ENCODE measurements at regions not wholly inside any gene's neighbourhood (a gene's known extent, or its start where the extent isn't known, plus 50 kb on each side); places are given as distances from the start of the nearest gene placed in this dataset.

DNA sequence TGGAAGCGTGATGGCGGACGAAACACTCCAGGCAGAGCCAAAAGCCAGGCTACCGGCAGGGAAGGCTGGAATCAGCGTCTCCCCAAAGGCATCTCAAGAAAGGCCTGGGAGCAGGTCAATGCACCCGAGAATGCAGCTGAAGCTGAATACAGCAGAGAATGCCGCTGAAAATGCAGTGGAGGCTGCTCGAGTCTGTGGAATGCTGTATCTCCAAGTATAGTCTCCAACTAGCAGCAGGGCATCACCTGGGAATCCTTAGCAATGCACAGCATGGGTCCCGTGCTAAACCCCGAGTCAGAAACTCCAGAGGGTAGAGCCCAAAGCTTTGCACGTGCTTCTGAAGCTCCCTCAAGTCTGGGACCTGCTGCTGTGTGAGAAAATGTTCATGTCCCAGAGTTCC, 191.1 kb upstream of the ALKAL2 start:
- H3K27ac Mint-ChIP-seq: no peak overlapping the region
- H3K27me3 Mint-ChIP-seq: peaks cover 26% of the 10 kb centered on the region
- peaks cover 0 to 1% of the 10 kb centered on the region in 2 donors for H3K9me3 Mint-ChIP-seq
- DNase-seq (no peak), ATAC-seq (no peak)
- H3K4me1 Mint-ChIP-seq: no peaks in the 10 kb centered on the region
- no peak overlapping the region for H3K4me3 Mint-ChIP-seq

DNA sequence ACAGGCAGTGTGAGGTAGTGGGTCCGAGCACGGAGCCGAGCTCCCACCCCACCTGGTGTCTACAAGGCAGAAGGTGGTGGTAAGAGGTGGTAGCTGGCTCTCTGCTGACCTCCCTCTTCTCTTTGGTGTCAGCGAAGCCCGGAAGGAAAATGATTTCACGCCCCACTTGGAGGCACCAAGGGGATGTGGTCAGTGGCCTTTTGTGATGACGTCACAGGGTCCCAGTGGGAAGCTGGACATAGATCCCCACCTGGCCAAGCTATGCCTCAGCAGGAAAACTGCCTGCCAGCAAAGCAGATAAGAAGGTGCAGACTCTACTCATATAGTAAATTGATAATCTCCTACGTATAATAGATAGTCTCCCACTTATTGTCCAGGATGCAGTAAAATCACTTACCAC, 183.7 kb upstream of the ALKAL2 start:
- peaks cover 8 to 9% of the 10 kb centered on the region in 2 donors for H3K9me3 Mint-ChIP-seq
- H3K4me3 Mint-ChIP-seq: no peak overlapping the region
- H3K27ac Mint-ChIP-seq: no peak overlapping the region
- H3K4me1 Mint-ChIP-seq: peaks cover 9% of the 10 kb centered on the region
- DNase-seq (no peak), ATAC-seq (no peak)
- peaks cover 42% of the 10 kb centered on the region for H3K27me3 Mint-ChIP-seq

- H3K27me3 Mint-ChIP-seq: peaks cover 51% of the 10 kb centered on the region
Measured at GRCh38 chr2:469514-469913, 181.6 kb upstream of the ALKAL2 start.

DNA sequence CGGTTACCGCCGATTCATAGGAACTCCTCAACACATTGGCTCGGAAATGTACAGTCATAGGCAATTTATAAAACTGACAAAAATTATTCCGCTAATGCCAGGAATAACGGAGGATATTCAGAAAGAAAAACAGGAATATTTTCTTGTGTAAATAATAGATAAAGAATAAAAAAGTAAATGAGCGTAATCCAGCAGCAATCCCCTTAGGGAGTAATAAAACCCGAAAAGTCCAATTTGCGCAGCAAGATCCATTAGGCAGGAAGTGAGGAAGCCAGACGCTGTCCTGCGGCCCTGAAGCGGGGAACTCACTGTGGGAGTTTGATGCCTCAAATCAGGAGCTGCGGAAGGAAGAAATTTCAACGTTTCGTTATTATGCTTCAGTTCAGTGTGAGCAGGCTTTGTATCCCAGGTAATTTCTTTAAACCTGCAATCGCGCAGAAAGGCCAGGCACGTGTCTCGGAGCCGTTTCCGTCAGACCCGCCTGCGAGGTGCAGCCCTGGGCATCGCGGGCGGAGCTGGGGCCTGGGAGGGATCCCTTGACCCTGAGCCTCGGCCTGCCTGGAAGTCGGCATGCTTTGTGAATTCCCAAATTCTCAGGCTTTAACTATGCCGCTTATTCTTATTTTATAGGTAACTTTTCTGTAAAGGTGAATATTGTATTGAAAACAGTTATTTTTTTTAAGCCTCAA, 180.9 kb upstream of the ALKAL2 start:
- no peak for DNase-seq
- Mint-ChIP-seq H3K27ac (no peak overlapping the region), H3K4me1 (peaks cover 9% of the 10 kb centered on the region), H3K4me3 (no peak overlapping the region), H3K9me3 (peaks cover 4 to 8% of the 10 kb centered on the region in 2 donors), H3K27me3 (peaks cover 57% of the 10 kb centered on the region)
- ATAC-seq: no peak

More at GRCh38 chr2:469514-469913, 181.6 kb upstream of the ALKAL2 start:
- DNase-seq: no peak
- no peak overlapping the region for H3K4me3 Mint-ChIP-seq
- peaks cover 9% of the 10 kb centered on the region for H3K4me1 Mint-ChIP-seq
- no peak for ATAC-seq
- H3K27ac Mint-ChIP-seq: no peak overlapping the region
- peaks cover 8 to 9% of the 10 kb centered on the region in 2 donors for H3K9me3 Mint-ChIP-seq

- H3K27ac Mint-ChIP-seq: no peak overlapping the region
- H3K27me3 Mint-ChIP-seq: peaks cover 57% of the 10 kb centered on the region
- H3K4me3 Mint-ChIP-seq: peak overlapping the region; percentile 51 to 76
- peaks cover 0 to 4% of the 10 kb centered on the region in 2 donors for H3K9me3 Mint-ChIP-seq
- no peak for DNase-seq
- ATAC-seq: no peak
- peaks cover 9% of the 10 kb centered on the region for H3K4me1 Mint-ChIP-seq
Measured at GRCh38 chr2:467892-468647, 180.2 kb upstream of the ALKAL2 start.

DNA sequence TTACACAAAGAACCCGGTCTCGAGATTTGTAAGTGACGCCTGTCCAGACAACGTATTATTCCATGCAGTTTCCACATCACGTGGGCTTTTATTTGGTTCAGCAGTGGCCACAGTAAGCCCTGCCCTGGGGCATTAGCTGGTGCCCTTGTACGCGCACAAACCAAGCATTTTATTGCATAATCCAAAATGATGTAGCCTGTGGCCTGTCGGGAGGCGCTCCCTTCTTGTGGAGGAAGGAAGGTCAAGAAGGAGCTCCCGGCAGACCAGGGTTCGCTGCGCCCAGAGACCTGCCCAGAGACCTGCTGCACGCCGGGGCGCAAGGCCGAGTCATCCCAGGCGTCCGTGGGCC, 179.6 kb upstream of the ALKAL2 start:
- H3K27me3 Mint-ChIP-seq: peaks cover 60% of the 10 kb centered on the region
- H3K4me3 Mint-ChIP-seq: peak overlapping the region; percentile 51 to 76
- H3K4me1 Mint-ChIP-seq: peaks cover 9% of the 10 kb centered on the region
- no peak overlapping the region for H3K27ac Mint-ChIP-seq
- no peaks in the 10 kb centered on the region for H3K9me3 Mint-ChIP-seq
- no peak for ATAC-seq
- DNase-seq: no peak

- Mint-ChIP-seq H3K4me1 (peaks cover 9% of the 10 kb centered on the region), H3K9me3 (no peaks in the 10 kb centered on the region), H3K27ac (no peak overlapping the region), H3K27me3 (peaks cover 64% of the 10 kb centered on the region), H3K4me3 (peak overlapping the region in 1 of 2 donors; percentile 76)
- ATAC-seq: no peak
- DNase-seq: no peak
Measured at GRCh38 chr2:467101-467500, 179.2 kb upstream of the ALKAL2 start.

DNA sequence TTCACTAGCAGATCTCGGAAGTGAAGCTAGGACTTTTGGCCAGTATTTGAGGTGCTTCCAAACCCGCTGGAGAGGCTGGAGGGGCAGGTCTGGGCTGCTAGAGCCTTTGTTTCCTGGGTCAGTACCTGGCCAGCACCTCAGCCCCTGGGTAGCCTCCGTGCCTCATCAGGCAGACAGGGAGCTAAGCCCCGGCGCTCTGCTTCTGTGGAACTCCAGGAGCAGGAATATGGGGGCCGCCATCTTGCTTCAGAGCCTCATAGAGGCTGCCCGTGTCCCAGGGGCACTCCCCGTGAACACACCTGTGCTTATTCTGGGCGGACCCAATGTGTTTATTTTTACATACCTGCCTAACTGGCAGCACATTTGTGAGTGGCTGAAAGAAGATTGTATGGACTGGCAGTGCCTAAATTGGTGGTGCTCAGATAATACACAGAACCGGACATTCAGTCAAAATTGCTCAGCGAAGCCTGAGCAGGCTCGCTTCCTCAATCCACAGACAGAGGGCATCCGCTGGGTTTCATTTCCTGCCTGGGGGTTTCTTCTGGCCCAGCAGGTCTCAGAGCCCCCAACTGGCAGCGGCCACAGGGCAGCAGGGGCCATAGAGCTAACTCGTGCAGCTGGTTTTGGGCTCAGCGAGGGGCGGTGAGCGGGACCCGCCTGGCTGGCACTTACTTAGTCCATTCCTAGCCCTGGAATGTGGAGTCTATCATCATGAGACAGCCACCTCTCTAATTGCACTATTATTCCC, 176.8 kb upstream of the ALKAL2 start:
- no peak for DNase-seq
- Mint-ChIP-seq H3K4me3 (no peak overlapping the region), H3K27me3 (peaks cover 82% of the 10 kb centered on the region), H3K9me3 (no peaks in the 10 kb centered on the region), H3K27ac (peak overlapping the region in 1 of 2 donors; percentile 76), H3K4me1 (peaks cover 30% of the 10 kb centered on the region)
- no peak for ATAC-seq

GRCh38 chr2:460861-461260, 173.0 kb upstream of the ALKAL2 start:
- peaks cover 35% of the 10 kb centered on the region for H3K4me1 Mint-ChIP-seq
- DNase-seq: peak; percentile 35 to 63
- peak overlapping the region in 1 of 2 donors; percentile 32 for H3K4me3 Mint-ChIP-seq
- ATAC-seq: peak; percentile 96
- H3K9me3 Mint-ChIP-seq: no peaks in the 10 kb centered on the region
- H3K27me3 Mint-ChIP-seq: peaks cover 86% of the 10 kb centered on the region
- H3K27ac Mint-ChIP-seq: no peak overlapping the region

DNA sequence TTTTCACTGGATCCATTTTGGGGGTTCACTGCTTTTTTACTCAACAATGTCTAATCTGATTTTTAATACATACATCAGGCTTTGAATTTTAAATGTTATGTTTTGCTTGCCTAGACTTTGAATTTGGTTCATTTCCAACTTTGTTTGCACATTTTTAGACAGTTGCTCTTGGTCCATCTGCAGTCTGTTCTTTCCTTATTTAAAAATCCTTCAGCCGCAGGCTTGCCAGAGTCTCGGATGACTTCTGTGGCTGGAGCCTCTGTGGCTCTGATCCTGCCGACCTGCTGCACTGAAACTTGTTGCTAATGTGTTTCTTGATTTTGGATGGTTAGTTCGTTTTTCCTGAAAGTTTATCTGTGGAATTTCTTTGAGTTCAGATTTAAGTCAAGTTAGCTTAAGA, 172.0 kb upstream of the ALKAL2 start:
- Mint-ChIP-seq H3K4me3 (no peak overlapping the region), H3K27ac (no peak overlapping the region), H3K9me3 (no peaks in the 10 kb centered on the region), H3K27me3 (peaks cover 89% of the 10 kb centered on the region), H3K4me1 (peaks cover 40% of the 10 kb centered on the region)
- DNase-seq (no peak), ATAC-seq (no peak)

DNA sequence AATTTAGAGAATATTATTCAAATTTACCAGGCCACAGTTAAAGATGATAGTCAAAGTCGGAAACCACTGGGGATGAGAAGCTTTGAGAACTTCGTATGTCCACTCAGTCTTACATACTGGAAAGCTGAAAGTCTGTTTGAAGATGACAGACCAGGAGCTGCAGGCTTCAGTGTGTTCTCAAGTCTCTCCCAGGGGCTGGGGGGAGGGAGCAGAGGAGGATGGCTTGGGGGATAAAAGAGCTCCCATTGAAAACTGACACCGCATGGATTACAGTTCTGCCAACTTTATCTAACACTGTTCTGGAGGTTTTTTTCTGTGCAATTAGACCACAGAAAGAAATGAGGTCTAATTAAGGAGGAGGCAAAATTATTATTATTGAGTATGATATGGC, 170.5 kb upstream of the ALKAL2 start:
- ATAC-seq: no peak
- Mint-ChIP-seq H3K27me3 (peaks cover 81% of the 10 kb centered on the region), H3K4me3 (no peak overlapping the region), H3K4me1 (peaks cover 44% of the 10 kb centered on the region), H3K27ac (no peak overlapping the region), H3K9me3 (no peaks in the 10 kb centered on the region)
- no peak for DNase-seq

DNA sequence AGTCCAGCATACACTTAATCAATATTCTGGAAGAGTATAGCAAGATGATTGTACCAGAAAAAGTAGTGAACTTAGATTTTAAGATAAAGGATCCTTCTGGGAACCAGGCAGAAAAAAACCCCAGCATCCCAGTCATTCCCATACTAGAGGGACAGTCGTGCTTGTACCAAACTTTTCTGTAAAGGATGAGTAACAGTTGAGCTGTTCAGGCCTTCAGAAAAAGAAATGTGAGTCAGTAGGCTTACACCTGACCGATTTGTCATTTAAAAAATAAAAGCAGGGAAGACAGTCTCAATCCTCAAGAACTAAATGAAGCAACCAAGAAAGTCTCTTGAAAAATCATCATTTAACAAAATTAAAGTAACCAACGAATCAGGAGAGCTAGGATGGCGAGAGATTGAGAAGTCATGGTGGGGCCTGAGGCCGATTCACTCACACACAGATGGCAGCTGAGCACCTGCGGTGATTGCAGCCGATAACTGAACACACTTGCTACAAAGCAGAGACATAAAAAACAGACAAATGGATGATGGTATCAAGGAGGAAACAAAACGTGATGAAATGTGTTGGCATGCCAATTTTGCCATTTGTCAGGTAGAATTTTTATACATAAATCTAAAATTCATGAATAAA, 170.0 kb upstream of the ALKAL2 start:
- Mint-ChIP-seq H3K4me1 (peaks cover 44% of the 10 kb centered on the region), H3K4me3 (no peak overlapping the region), H3K9me3 (no peaks in the 10 kb centered on the region), H3K27ac (no peak overlapping the region), H3K27me3 (peaks cover 81% of the 10 kb centered on the region)
- ATAC-seq (no peak), DNase-seq (no peak)

DNA sequence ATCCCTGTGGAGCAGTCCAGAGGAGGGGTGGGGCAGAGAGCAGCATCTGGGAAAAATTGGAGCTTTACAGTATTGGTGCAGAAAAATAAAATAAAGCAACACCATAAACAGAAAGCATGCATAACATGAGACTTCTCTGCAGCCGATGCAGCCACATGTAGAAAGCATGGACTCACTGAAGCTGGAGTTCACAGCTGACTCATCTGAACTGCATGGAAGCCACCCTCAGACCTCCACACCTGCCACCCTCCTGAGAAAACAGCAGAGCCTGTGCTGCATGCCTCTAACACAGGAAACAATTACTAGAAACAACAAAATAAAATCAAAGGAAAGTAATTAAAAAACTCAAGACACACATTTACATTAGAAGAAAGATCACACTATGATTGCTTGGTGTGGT, 169.4 kb upstream of the ALKAL2 start:
- no peak overlapping the region for H3K4me3 Mint-ChIP-seq
- no peak for DNase-seq
- H3K27me3 Mint-ChIP-seq: peaks cover 76% of the 10 kb centered on the region
- H3K4me1 Mint-ChIP-seq: peaks cover 44% of the 10 kb centered on the region
- H3K27ac Mint-ChIP-seq: no peak overlapping the region
- H3K9me3 Mint-ChIP-seq: no peaks in the 10 kb centered on the region
- ATAC-seq: no peak

DNA sequence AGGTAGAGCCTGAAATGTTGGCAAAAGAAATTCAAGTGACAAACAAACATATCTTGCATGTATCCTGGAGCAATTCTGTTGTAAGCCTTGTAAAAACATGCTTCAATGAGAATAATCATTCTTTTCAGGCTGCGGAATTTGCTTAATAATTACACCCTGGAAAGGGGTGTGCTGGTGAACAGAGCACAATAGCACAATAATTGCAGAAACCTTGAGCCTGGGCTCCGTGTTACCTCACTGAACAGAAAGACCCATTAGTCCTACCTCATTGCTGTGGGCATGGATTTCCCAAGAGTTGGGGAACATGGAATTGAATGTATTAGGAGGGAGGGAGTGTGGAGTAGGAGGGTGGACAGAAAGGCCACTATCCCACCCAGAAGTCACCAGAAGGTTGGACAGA, 168.0 kb upstream of the ALKAL2 start:
- Mint-ChIP-seq H3K4me1 (peaks cover 35% of the 10 kb centered on the region), H3K9me3 (no peaks in the 10 kb centered on the region), H3K27ac (peak overlapping the region in 1 of 2 donors; percentile 71), H3K4me3 (no peak overlapping the region), H3K27me3 (peaks cover 62% of the 10 kb centered on the region)
- no peak for DNase-seq
- ATAC-seq: no peak

DNA sequence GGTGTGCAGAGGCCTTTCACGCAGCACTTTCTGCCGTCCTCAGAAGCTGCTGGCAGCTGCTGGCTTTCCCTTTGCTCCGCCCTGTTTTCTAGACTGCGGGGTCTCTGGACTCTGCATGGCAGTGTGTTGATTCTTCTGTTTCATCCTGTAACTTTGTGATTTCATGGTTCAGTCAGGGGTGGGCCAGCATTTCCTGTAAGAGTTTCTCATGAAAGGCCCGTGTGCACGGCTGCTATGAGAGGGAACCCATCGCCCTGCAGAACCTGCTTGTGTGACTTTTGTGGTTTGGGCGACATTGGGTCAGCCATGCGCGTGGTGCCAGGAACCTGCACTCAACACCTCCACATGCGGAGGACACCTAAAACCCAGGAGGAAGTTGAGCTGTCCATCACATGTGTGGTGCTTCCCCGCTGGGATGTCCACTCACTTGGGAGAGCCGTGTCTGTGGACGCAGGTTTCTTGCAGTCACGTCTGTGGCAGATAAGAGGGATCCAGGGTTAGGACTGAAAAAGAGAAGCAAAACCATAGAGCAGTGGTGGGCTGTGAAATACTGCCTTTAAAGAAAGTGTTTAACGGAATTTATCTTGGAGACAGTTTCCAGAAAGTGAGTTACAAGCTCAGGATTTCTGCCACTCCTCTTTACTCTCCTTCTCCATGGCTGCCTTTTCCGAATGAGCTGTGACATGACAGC, 167.3 kb upstream of the ALKAL2 start:
- Mint-ChIP-seq H3K27ac (peak overlapping the region in 1 of 2 donors; percentile 46), H3K4me1 (peaks cover 28% of the 10 kb centered on the region), H3K27me3 (peaks cover 55% of the 10 kb centered on the region), H3K4me3 (no peak overlapping the region), H3K9me3 (no peaks in the 10 kb centered on the region)
- no peak for ATAC-seq
- DNase-seq: no peak

Measured in stimulated activated naive CD8-positive, alpha-beta T cell treated with anti-CD3 and anti-CD28 coated beads, Interleukin-15, amount 100 ng/mL, for 72 hours (primary cell).